Immature natural killer cell (primary cell): ENCODE measurements at regions not wholly inside any gene's neighbourhood (a gene's known extent, or its start where the extent isn't known, plus 50 kb on each side); places are given as distances from the start of the nearest gene placed in this dataset.

Experiments
- DNase-seq, 3 donors: peaks; one replicate each; pipeline ENCODE4 v3.0.0; 2022; ENCODE audit warnings: mixed read lengths in 1 of 3
- H3K27ac Mint-ChIP-seq, 6 donors: one replicate each; pipeline ENCODE4 v1.8.0; 2020; ENCODE audit warnings: mixed read lengths in 6 of 6, mild to moderate bottlenecking in 5 of 6, inconsistent platforms in 4 of 6, moderate library complexity in 3 of 6
- H3K27me3 Mint-ChIP-seq, 3 donors: one replicate each; pipeline ENCODE4 v1.8.0; 2020 to 2021; ENCODE audit warnings: low read depth in 3 of 3, mild to moderate bottlenecking in 3 of 3, mixed read lengths in 3 of 3, moderate library complexity in 3 of 3, inconsistent platforms in 1 of 3
- H3K36me3 Mint-ChIP-seq, 3 donors: one replicate each; pipeline ENCODE4 v1.8.0; 2020; ENCODE audit warnings: mixed read lengths in 3 of 3, inconsistent platforms in 2 of 3, mild to moderate bottlenecking in 2 of 3
- H3K4me1 Mint-ChIP-seq, 2 donors: one replicate each; pipeline ENCODE4 v1.8.0; 2020; ENCODE audit warnings: inconsistent platforms in 2 of 2, mild to moderate bottlenecking in 2 of 2, mixed read lengths in 2 of 2, moderate library complexity in 1 of 2
- H3K4me3 Mint-ChIP-seq, 5 donors: one replicate each; pipeline ENCODE4 v1.8.0; 2020; ENCODE audit warnings: mild to moderate bottlenecking in 5 of 5, mixed read lengths in 5 of 5, inconsistent platforms in 3 of 5, moderate library complexity in 3 of 5
- H3K9me3 Mint-ChIP-seq, 6 donors: one replicate each; pipeline ENCODE4 v1.8.0; 2020; ENCODE audit warnings: mild to moderate bottlenecking in 6 of 6, mixed read lengths in 6 of 6, inconsistent platforms in 4 of 6, moderate library complexity in 3 of 6

GRCh38 chr12:116429826-116430360 is 129.3 kb upstream of the MAP1LC3B2 start:
- Mint-ChIP-seq H3K4me3 (no peak overlapping the region), H3K4me1 (no peaks in the 10 kb centered on the region), H3K36me3 (no peaks in the 10 kb centered on the region), H3K9me3 (no peaks in the 10 kb centered on the region), H3K27ac (no peak overlapping the region), H3K27me3 (peaks cover 0 to 5% (median 2%) of the 10 kb centered on the region in 3 donors)
- DNase-seq, result no peak

DNA sequence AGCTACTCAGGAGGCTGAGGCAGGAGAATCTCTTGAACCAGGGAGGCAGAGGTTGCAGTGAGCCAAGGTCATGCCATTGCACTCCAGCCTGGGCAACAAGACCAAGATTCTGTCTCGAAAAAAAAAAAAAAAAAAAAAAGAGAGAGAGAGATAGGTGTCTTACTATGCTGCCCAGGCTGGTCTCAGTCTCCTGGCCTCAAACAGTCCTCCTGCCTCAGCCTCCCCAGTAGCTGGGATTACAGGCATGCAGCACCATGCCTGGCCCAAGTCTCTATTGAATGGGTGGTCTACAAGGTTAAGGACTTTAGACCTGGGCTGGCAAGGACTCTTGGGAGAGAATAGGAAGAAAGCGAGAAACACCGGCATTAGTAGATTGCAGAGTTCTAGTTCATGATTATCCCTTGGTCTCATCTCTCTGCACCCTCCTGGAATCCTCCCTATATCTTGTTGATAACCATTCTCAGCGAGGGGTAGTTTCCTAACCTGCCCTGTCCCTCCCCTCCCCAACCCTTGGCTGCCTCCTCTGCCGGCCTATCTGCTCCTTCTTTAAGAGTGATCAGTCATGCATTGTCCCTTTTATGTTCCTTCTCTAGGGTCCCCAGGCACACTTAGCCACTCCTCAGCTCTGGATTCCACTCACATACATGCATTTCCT is 128.1 kb upstream of the MAP1LC3B2 start:
- Mint-ChIP-seq H3K36me3 (no peaks in the 10 kb centered on the region), H3K27ac (no peak overlapping the region), H3K4me3 (no peak overlapping the region), H3K4me1 (no peaks in the 10 kb centered on the region), H3K27me3 (peaks cover 0 to 5% (median 2%) of the 10 kb centered on the region in 3 donors), H3K9me3 (no peaks in the 10 kb centered on the region)
- DNase-seq, result no peak

DNA sequence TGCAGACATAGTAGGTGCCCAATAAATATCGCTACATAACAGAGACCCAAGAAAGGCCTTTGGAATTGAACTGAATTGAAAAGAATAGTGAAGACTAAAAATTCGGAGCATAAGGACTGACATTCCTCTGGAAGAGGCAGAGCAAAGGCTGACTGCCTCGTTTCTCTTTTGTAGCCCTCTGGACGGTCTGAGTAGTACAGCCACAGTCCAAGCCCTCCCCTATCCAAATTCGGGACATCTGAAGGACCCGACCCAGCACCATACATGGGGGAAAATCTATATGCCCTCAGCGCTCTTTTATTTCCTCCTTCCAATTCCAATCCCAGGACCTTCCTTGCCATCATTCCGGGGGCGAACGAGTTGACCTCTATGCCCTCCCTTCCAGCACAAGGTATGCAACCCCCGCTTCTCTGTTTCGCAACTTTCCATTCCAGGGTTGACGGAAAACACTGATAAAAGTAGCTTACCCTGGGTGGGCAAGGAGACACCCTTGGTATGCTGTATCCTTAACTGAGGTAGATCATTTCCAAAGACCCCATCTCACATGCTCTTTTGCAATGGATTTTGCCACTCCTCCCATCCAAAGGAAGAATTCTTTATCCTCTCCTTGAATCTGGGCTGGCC is 127.4 kb upstream of the MAP1LC3B2 start:
- H3K4me1 Mint-ChIP-seq, result no peaks in the 10 kb centered on the region
- H3K36me3 Mint-ChIP-seq, result no peaks in the 10 kb centered on the region
- H3K4me3 Mint-ChIP-seq, result no peak overlapping the region
- no peak for DNase-seq
- no peak overlapping the region for H3K27ac Mint-ChIP-seq
- no peaks in the 10 kb centered on the region for H3K9me3 Mint-ChIP-seq
- H3K27me3 Mint-ChIP-seq, result peaks cover 0 to 5% (median 2%) of the 10 kb centered on the region in 3 donors

DNA sequence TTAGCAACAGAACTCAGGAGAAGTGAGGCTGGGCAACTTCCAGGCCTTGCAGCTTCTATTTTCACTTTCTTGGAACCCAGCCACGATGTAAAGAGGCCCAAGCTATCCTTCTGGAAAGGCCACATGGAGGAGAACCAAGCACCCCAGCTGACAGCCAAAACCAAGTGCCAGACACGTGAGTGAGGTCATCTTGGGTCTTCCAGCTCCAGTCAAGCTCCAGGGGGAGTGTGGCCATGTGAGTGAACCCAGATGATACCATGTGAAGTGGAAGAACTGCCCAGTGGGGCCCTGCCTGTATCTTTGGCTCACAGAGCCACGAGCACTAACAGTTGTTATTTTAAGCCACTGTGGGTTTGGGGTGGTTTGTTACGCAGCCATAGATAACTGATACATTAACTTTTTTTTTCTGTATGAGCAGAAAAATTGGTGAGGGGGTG is 126.8 kb upstream of the MAP1LC3B2 start:
- Mint-ChIP-seq H3K9me3 (no peaks in the 10 kb centered on the region), H3K27ac (no peak overlapping the region), H3K36me3 (no peaks in the 10 kb centered on the region), H3K4me3 (no peak overlapping the region), H3K4me1 (no peaks in the 10 kb centered on the region), H3K27me3 (peaks cover 0 to 5% (median 2%) of the 10 kb centered on the region in 3 donors)
- no peak for DNase-seq

GRCh38 chr12:116433249-116433648 is 125.9 kb upstream of the MAP1LC3B2 start:
- no peaks in the 10 kb centered on the region for H3K36me3 Mint-ChIP-seq
- no peaks in the 10 kb centered on the region for H3K9me3 Mint-ChIP-seq
- no peaks in the 10 kb centered on the region for H3K4me1 Mint-ChIP-seq
- no peak overlapping the region for H3K27ac Mint-ChIP-seq
- H3K27me3 Mint-ChIP-seq, result peaks cover 0 to 3% (median 2%) of the 10 kb centered on the region in 3 donors
- DNase-seq, result no peak
- H3K4me3 Mint-ChIP-seq, result no peak overlapping the region

DNA sequence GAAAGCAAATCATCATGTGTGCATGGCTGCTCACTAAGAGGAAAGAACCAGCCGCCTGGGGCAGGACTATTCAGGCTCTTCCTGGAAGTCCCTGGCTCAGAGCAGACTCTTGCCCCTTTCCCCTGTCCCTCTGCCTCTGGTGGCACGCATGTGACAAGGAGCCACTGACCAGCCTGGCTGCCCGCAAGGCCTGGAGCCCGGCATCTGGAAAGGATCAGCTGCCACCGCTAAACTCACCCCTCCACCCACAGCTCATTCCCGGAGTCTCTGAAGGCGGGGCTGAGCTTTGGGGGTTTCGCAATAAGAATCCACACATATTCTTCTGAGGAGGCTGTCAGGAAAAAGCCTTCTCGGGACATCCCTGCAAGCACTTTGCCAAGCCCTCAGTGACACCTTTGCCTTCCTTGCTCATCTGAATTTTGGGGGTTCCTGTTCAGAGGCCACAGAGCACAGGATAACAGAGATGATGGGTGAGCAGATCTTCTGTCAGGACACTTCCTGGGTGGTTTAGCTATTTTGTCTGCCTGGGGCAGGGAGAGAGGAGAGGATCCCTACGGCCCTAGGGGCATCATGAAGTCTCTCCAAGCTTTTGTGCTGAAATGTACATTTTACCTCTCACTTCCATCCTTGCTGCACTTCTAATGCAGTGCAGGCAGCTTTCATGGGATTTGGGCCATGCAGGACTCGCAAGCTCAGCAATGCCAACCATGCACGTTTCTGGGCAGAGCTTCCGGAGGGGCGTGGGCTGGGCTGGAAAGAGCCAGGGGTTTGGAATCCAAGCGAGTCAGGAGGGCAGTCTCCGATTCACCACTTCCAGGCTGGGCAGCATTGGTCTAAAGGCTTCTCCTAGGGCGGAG is 124.8 kb upstream of the MAP1LC3B2 start:
- Mint-ChIP-seq H3K4me3 (no peak overlapping the region), H3K9me3 (no peaks in the 10 kb centered on the region), H3K36me3 (no peaks in the 10 kb centered on the region), H3K27me3 (peaks cover 0 to 2% (median 0%) of the 10 kb centered on the region in 3 donors), H3K4me1 (no peaks in the 10 kb centered on the region), H3K27ac (no peak overlapping the region)
- DNase-seq, result no peak

DNA sequence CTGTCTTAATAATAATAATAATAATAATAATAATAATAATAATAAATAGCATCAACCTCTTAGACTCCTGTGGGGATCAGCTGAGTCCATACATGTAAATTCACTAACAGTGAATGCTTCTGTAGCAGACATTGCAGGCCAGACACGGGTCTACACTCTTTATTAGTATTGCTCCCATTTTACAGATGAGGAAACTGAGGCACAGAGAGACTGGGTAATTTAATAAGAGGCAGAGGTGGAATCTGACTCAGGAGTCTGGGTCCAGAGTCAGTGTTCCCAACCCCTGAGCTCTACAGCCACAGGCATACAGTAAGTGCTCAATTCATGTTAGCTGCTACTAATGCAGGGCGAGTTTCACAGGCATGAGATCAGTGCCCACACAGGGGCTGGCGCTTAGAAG is 123.2 kb upstream of the MAP1LC3B2 start:
- DNase-seq, result no peak

DNA sequence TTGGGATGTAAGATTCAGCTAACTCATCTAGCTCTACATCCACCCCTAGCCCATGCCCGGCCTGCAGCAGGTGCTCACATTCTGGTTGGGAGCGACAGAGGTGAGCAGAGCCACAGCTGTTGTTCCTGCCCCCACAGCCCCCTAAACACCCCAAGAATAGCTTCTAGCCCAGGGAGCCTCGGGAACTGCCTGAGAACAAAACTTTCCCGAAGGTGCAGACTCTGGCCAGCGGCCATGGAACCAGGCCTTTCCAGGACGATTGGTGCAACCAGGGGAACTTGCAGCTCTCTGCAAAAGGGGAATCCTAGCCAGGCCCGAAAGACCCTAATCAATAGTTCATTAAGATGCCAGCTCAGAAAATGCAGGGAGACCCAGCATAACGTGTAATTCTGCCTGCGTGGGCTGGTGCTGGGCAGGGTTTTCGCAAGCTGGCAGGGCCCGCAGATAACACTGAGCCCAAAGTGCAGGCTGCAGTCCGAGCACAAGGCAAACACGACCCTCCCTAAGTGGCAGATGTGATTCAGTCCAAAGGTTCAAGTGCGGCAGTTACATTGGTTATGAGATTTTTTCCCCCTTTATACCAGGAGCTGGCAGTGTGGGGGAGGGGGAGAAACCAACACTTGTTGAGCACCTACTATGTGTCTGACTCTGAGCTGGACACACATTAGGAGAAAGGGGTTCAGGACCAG is 122.5 kb upstream of the MAP1LC3B2 start:
- H3K4me3 Mint-ChIP-seq, result no peak overlapping the region
- no peak for DNase-seq
- H3K36me3 Mint-ChIP-seq, result no peaks in the 10 kb centered on the region
- H3K4me1 Mint-ChIP-seq, result no peaks in the 10 kb centered on the region
- H3K27ac Mint-ChIP-seq, result no peak overlapping the region
- no peaks in the 10 kb centered on the region for H3K9me3 Mint-ChIP-seq
- peaks cover 0 to 2% (median 0%) of the 10 kb centered on the region in 3 donors for H3K27me3 Mint-ChIP-seq

More for the DNA sequence above, 123.2 kb upstream of the MAP1LC3B2 start:
- Mint-ChIP-seq H3K36me3 (no peaks in the 10 kb centered on the region), H3K27me3 (peaks cover 0 to 2% (median 0%) of the 10 kb centered on the region in 3 donors), H3K4me1 (no peaks in the 10 kb centered on the region), H3K4me3 (no peak overlapping the region), H3K9me3 (no peaks in the 10 kb centered on the region), H3K27ac (no peak overlapping the region)

- Mint-ChIP-seq H3K27me3 (no peaks in the 10 kb centered on the region), H3K9me3 (no peaks in the 10 kb centered on the region), H3K27ac (no peak overlapping the region), H3K4me1 (no peaks in the 10 kb centered on the region), H3K36me3 (no peaks in the 10 kb centered on the region), H3K4me3 (no peak overlapping the region)
- DNase-seq, result no peak
Measured at GRCh38 chr12:116441292-116441691, 117.9 kb upstream of the MAP1LC3B2 start.

DNA sequence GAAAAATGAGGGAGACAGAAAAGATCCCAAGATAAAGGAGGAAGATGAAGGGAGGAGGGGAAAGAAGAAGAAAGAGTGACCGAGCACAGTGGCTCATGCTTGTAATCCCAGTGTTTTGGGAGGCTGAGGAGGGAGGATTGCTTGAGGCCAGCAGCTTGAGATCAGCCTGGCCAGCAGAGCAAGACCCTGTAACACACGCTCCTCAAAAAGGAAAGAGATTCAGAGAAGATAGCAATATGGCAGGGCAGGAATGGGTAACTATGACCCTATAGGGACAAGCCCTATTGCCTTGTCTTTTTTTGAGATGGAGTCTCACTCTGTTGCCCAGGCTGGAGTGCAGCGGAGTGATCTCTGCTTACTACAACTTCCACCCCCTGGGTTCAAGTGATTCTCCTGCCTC is 116.9 kb upstream of the MAP1LC3B2 start:
- no peak overlapping the region for H3K4me3 Mint-ChIP-seq
- no peak overlapping the region for H3K27ac Mint-ChIP-seq
- no peak for DNase-seq
- H3K9me3 Mint-ChIP-seq, result no peaks in the 10 kb centered on the region
- no peaks in the 10 kb centered on the region for H3K36me3 Mint-ChIP-seq
- no peaks in the 10 kb centered on the region for H3K27me3 Mint-ChIP-seq
- H3K4me1 Mint-ChIP-seq, result no peaks in the 10 kb centered on the region

- H3K27me3 Mint-ChIP-seq, result no peaks in the 10 kb centered on the region
- H3K27ac Mint-ChIP-seq, result peak overlapping the region in 1 of 6 donors; percentile 9
- no peak for DNase-seq
- no peaks in the 10 kb centered on the region for H3K9me3 Mint-ChIP-seq
- H3K36me3 Mint-ChIP-seq, result no peaks in the 10 kb centered on the region
- no peak overlapping the region for H3K4me3 Mint-ChIP-seq
- no peaks in the 10 kb centered on the region for H3K4me1 Mint-ChIP-seq
Measured at GRCh38 chr12:116442946-116443345, 116.2 kb upstream of the MAP1LC3B2 start.

GRCh38 chr12:116443821-116444589 is 115.2 kb upstream of the MAP1LC3B2 start:
- Mint-ChIP-seq H3K4me1 (no peaks in the 10 kb centered on the region), H3K27ac (no peak overlapping the region), H3K36me3 (no peaks in the 10 kb centered on the region), H3K27me3 (no peaks in the 10 kb centered on the region), H3K9me3 (no peaks in the 10 kb centered on the region), H3K4me3 (no peak overlapping the region)
- no peak for DNase-seq

DNA sequence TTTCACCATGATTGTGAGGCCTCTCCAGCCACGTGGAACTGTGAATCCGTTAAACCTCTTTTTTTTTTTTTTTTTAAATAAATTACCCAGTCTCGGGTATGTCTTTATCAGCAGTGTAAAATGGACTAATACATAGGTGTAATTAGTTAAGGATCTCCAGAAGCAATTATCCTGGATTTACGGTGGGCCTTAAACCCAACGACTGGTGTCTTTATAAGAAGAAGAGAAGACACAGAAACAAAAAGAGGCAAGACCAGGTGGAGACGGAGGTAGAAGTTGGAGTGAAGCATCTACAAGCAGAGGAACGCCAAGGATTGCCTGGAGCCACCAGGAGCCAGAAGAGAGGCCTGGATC is 114.6 kb upstream of the MAP1LC3B2 start:
- H3K36me3 Mint-ChIP-seq, result no peaks in the 10 kb centered on the region
- no peak overlapping the region for H3K27ac Mint-ChIP-seq
- no peak overlapping the region for H3K4me3 Mint-ChIP-seq
- no peaks in the 10 kb centered on the region for H3K4me1 Mint-ChIP-seq
- H3K27me3 Mint-ChIP-seq, result peaks cover 0 to 1% (median 0%) of the 10 kb centered on the region in 3 donors
- no peaks in the 10 kb centered on the region for H3K9me3 Mint-ChIP-seq
- DNase-seq, result no peak
